ENCODE measurements at regions not wholly inside any gene's neighbourhood (a gene's known extent, or its start where the extent isn't known, plus 50 kb on each side); places are given as distances from the start of the nearest gene placed in this dataset.

- FAIRE-seq: no peak
These were observed 51.0 kb upstream of the BARX2 start for GRCh38 chr11:129324533-129325175.

- FAIRE-seq: no peak
These were observed 51.6 kb upstream of the BARX2 start for GRCh38 chr11:129323896-129324502.

GRCh38 chr11:129322941-129323340, 52.7 kb upstream of the BARX2 start:
- FAIRE-seq: no peak

GRCh38 chr11:129321076-129321475, 54.6 kb upstream of the BARX2 start:
- FAIRE-seq: no peak

GRCh38 chr11:129320494-129320893, 55.2 kb upstream of the BARX2 start:
- no peak for FAIRE-seq

DNA sequence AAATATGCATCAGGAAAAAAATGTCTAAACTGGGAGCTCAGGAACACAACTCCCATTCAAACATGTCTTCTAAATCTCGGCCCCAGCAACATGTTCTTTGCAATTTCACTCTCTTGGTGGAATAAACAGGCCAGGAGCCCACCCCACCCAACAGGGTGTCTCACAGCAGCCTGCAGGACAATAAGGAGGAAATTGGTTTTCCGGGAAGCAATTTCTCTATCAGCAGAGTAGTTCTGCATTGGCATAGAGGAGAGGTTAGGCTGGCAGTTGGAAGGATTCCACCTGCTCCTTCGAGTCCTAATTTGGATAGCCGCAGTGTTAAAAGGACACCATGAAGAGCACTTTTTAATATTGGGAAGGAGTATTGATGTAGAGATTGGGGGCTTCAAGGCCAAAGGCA, 55.9 kb upstream of the BARX2 start:
- no peak for FAIRE-seq

DNA sequence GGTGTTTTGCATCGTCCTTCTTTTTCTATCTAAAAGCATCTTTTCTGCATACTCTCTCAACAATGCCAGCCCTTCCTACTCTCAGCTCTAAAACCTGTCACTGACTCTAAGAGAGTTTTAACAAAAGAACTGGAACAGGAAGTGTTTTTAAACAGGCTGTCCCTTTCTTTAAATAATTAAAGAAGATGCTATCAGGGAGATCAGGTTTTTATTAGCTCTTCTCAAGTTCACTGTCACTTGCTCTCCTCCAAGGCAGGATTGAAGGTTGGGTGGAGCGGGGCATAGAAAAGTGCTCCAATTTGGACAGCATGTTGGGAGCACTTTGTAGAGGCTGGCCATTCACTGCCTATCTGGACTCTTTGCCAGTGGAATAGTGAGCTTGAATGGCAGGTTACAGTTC, 56.4 kb upstream of the BARX2 start:
- FAIRE-seq: no peak

- FAIRE-seq: peak; percentile 93
These were observed 58.1 kb upstream of the BARX2 start for GRCh38 chr11:129317571-129317970.

- FAIRE-seq: no peak
These were observed 58.9 kb upstream of the BARX2 start for GRCh38 chr11:129316781-129317180.

DNA sequence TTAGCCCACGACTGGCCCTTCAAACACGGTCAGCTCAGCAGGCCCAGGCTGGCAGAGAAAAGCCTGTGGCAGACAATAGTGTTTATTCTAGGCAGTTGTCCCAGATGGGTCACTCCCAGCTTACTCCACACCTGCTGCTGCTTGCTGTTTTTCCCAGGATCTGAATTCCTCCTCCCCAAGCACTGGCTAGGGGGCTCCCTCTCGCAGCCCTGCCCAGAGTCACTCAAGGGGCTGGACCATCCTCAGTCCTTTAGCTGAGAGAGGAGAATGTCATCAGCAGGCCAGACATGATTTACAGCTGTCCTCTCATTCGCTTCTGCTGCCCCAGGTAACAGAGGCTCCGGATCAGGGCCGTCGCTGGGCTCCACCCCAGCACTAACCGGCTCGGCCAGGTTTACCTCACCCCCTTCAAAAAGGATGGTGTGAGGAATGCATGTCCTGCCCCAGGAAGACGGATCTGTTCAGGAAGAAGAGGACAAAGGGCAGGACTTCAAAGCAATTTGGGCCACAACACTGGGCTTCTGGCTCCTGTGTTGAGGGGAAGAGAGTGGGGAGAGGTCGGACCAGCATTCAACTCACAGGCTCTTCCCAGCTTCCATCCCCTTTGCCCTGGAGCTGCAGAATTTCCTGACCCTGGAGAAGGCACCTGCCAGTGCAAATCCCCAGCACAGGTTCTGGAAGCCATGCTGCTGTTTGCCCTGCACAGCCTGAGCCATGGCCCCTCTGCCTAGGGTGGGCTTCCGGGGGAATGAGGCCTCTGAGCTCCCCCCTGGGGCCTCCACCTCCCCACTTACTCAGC, 59.7 kb upstream of the BARX2 start:
- no peak for FAIRE-seq

DNA sequence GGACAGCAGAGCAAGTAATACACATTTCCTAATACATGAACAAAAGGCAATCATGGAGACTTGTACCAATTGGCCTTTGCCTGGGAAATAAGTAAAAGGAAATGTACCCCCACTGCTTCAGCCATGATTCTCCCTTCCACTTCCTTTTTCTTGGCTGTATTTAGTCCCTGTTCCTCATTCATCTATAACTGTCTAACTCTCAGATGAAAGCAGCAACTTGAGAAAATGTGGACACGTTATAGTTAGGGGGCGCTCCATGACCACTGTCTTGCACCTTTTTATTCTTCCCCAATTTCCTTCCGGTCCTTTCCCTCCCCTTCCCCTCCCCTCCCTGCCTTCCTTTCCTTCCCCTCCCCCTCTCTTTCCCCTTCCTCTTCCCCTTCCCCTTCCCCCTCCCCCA, 61.3 kb upstream of the BARX2 start:
- FAIRE-seq: no peak

- no peak for FAIRE-seq
These were observed 61.9 kb upstream of the BARX2 start for GRCh38 chr11:129313541-129314297.

DNA sequence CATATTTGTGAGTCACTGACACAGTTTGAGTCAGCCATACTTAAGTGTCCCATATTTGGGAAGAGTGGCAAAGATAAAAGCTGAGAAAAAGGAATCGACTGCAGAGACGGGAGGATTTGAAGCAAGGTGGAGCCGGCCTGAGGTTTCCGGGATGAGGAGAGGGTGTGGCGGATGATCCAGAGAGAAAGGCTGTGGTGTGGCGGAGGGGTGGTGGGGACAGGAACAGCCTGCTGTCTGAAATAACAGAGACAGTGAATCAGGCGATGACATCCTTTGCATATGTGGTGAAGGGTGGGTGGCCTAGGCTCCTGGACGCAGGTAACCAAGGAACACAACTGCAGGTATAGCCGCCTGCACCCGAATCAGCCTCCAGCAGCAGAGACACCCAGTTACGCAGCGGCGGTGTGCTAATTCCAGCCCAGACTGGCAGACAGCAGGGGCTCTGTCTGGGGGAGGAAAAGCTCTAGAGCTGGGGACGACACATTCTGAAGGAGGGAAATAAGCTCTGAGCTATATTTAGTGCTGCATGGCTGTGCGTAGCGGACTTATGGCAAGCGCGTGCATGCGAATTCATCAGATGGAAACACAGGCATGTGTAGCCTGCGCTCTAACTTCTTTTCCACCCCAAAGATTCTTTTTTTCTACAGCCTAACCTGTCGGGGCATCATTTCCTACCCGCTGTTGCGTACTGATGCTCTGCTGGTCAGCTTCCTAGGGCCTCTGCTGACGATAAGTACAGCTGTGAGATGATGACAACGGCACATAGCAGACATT, 62.7 kb upstream of the BARX2 start:
- no peak for FAIRE-seq

- no peak for FAIRE-seq
These were observed 67.3 kb upstream of the BARX2 start for GRCh38 chr11:129308241-129308865.

GRCh38 chr11:129307162-129307561, 68.5 kb upstream of the BARX2 start:
- no peak for FAIRE-seq

DNA sequence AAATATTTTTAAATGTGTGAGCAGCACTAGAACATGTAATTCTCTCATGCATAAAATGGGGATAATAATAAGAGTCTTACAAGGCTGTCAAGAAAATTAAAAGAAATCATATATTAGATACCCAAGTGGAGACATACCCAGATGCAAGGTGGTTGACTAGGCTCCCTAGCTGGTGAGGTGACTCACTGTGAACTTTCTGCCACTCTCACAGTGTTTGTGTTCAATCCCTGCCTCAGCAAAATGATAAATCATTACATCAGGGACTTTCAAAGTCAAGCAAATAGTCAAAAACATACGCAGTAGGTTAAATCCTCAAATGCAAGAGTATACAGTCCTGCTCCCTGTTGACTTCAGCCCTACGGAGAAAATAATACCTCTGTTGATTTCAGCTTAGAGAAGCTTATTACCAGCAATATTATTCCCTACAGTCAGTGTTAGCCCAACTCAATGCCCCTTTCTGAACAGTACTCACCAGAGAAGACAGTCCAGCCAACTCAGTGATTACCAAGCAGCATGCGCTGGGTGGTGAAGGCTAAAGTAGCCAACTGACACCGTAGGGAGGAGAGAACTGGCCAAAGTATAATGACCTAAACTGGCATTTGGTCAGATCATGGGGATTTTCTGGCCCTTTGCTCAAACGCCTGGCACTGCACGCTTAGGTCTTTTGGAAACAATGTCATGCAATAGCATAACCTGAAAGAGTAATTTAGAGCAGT, 73.1 kb upstream of the BARX2 start:
- no peak for FAIRE-seq

- FAIRE-seq: no peak
These were observed 75.5 kb upstream of the BARX2 start for GRCh38 chr11:129300099-129300498.

DNA sequence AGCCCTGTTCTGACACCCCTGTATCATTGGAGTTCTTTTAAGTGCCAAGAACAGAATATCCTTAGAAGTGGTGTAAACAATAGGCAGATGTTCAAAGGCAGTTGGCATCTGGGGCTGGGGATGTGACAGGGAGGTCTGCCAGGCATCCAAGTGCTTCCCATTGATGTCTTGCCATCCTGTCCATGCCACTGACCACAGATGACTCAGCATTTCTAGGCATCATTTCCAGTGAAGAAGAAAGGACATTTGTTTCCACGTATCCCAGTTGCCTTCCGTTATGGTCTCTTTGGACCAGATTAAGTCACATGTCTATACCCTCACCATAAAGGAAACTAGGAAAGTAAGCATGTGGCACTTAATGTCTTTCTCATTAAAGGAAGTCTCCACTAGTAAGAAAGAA, 76.7 kb upstream of the BARX2 start:
- no peak for FAIRE-seq

DNA sequence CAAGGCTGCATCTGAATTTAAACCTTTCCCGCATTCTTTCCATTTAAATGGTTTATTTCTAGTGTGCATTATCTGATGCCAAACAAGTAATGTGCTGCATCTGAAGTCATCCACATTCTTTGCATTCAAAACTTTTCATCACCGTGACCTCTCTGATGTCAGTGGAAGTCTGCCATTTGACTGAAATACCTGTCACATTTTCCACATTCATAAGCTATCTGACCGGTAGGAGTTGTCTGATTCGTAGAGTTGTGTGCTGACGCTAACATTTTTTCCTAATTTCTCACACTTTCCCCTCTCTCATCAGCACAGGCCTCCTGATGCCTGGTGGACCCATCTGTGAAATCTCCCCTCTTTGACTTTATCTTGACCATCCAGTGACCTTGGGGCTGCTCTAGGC, 79.9 kb upstream of the BARX2 start:
- no peak for FAIRE-seq

- no peak for FAIRE-seq
These were observed 82.9 kb upstream of the BARX2 start for GRCh38 chr11:129292771-129293170.

- no peak for FAIRE-seq
These were observed 83.6 kb upstream of the BARX2 start for GRCh38 chr11:129292092-129292491.

- FAIRE-seq: no peak
These were observed 84.1 kb upstream of the BARX2 start for GRCh38 chr11:129291546-129291945.

Data from islet of Langerhans (tissue), 1 donor.